IMR-90 (cell line): ENCODE measurements at regions not wholly inside any gene's neighbourhood (a gene's known extent, or its start where the extent isn't known, plus 50 kb on each side); places are given as distances from the start of the nearest gene placed in this dataset.

ENCODE experiments used
- ATAC-seq: fragments of 200-7000 bp; cut with Tn5 transposase; 2 replicates; pipeline ENCODE4 v1.9.1; 2020; ENCODE audit warnings: low read depth, mild to moderate bottlenecking, moderate library complexity
- BruUV-seq: library from RNA; stranded (reverse); fragments of 400-500 nt; replicated peaks from 2 replicates; lab custom pipeline; 2021; lab: Mats Ljungman, UMichigan
- CTCF ChIA-PET: fragments of 300-600 bp; formaldehyde crosslinking; extraction: SDS; loops from one replicate; lab custom pipeline; 2021; ENCODE audit warnings: antibody characterized with exemption; lab: Yijun Ruan, JAX
- POLR2A ChIA-PET: fragments of 300-600 bp; sonication (Branson Sonifier 250); formaldehyde crosslinking; loops from one replicate; lab custom pipeline; 2022; ENCODE audit warnings: antibody characterized with exemption; ENCODE audit not compliant: unreplicated experiment; lab: Charles Lee
- DNase-seq: peaks from one replicate; pipeline ENCODE4 v3.0.0; 2013
- H2AFZ ChIP-seq: replicated peaks from 2 replicates; pipeline ENCODE3; 2013; ENCODE audit warnings: low read length, mild to moderate bottlenecking; ENCODE audit not compliant: poor library complexity
- H2AK5ac ChIP-seq: 2 replicates; pipeline ENCODE4 v1.6.1; 2013; ENCODE audit warnings: low read depth, low read length, inconsistent platforms
- H2AK9ac ChIP-seq: replicated peaks from 2 replicates; pipeline ENCODE3; 2013; ENCODE audit warnings: mild to moderate bottlenecking, low read depth, low read length, moderate library complexity; ENCODE audit not compliant: poor library complexity
- H2BK120ac ChIP-seq: 2 replicates; pipeline ENCODE4 v1.6.1; 2013; ENCODE audit warnings: low read depth, low read length, inconsistent platforms
- H2BK15ac ChIP-seq: 3 replicates; pipeline ENCODE4 v1.6.1; 2013; ENCODE audit warnings: low read depth, low read length, inconsistent platforms
- H2BK20ac ChIP-seq: 2 replicates; pipeline ENCODE4 v1.6.1; 2013; ENCODE audit warnings: low read depth, mild to moderate bottlenecking, inconsistent platforms, low read length, moderate library complexity
- H2BK5ac ChIP-seq: 2 replicates; pipeline ENCODE4 v1.6.1; 2013; ENCODE audit warnings: mild to moderate bottlenecking, low read depth, low read length, inconsistent platforms; ENCODE audit not compliant: poor library complexity, severe bottlenecking
- H3K14ac ChIP-seq: replicated peaks from 2 replicates; pipeline ENCODE4 v1.6.1; 2013; ENCODE audit warnings: low read depth, low read length, inconsistent platforms
- H3K18ac ChIP-seq: 2 replicates; pipeline ENCODE4 v1.6.1; 2013; ENCODE audit warnings: low read depth, low read length, control low read depth
- H3K23ac ChIP-seq: 2 replicates; pipeline ENCODE4 v1.6.1; 2013; ENCODE audit warnings: low read depth, low read length, inconsistent platforms
- H3K27ac ChIP-seq: 2 replicates; pipeline ENCODE4 v1.5.1; 2013; ENCODE audit warnings: mild to moderate bottlenecking, control low read depth, low read length; ENCODE audit not compliant: insufficient read depth
- H3K27me3 ChIP-seq: 2 replicates; pipeline ENCODE4 v1.6.1; 2013; ENCODE audit warnings: low read length; ENCODE audit not compliant: control insufficient read depth, insufficient read depth
- H3K36me3 ChIP-seq: 2 replicates; pipeline ENCODE4 v1.6.1; 2013; ENCODE audit warnings: low read length, mixed read lengths; ENCODE audit not compliant: control insufficient read depth, insufficient read depth
- H3K4ac ChIP-seq: 2 replicates; pipeline ENCODE4 v1.6.1; 2013; ENCODE audit warnings: low read depth, low read length, inconsistent platforms
- H3K4me1 ChIP-seq: 2 replicates; pipeline ENCODE4 v1.6.1; 2013; ENCODE audit warnings: low read length, mixed read lengths; ENCODE audit not compliant: control insufficient read depth, insufficient read depth
- H3K4me2 ChIP-seq: 2 replicates; pipeline ENCODE4 v1.6.1; 2013; ENCODE audit warnings: low read depth, mild to moderate bottlenecking, control low read depth, low read length, moderate library complexity
- H3K4me3 ChIP-seq: 2 replicates; pipeline ENCODE4 v1.5.1; 2013; ENCODE audit warnings: low read depth, mild to moderate bottlenecking, control low read depth, low read length, moderate library complexity; ENCODE audit not compliant: insufficient read depth
- H3K56ac ChIP-seq: 2 replicates; pipeline ENCODE4 v1.6.1; 2013; ENCODE audit warnings: low read length, inconsistent platforms; ENCODE audit not compliant: insufficient read depth; ENCODE audit errors: extremely low read depth
- H3K79me1 ChIP-seq, 2 experiments: 2 replicates each; pipeline ENCODE4 v1.6.1; 2013; ENCODE audit warnings: low read length in 2 of 2, inconsistent platforms in 1 of 2, low read depth in 1 of 2
- H3K9ac ChIP-seq: 2 replicates; pipeline ENCODE4 v1.6.1; 2013; ENCODE audit warnings: low read depth, low read length, control low read depth
- H3K9me1 ChIP-seq: 2 replicates; pipeline ENCODE4 v1.6.1; 2013; ENCODE audit warnings: low read length, inconsistent platforms; ENCODE audit not compliant: insufficient read depth
- H3K9me3 ChIP-seq: 2 replicates; pipeline ENCODE4 v1.6.1; 2013; ENCODE audit warnings: low read length; ENCODE audit not compliant: control insufficient read depth, insufficient read depth
- H4K20me1 ChIP-seq: 2 replicates; pipeline ENCODE4 v1.6.1; 2013; ENCODE audit warnings: low read length, inconsistent platforms; ENCODE audit not compliant: insufficient read depth
- H4K5ac ChIP-seq: 2 replicates; pipeline ENCODE4 v1.6.1; 2013; ENCODE audit warnings: mild to moderate bottlenecking, low read depth, low read length, control low read depth
- H4K8ac ChIP-seq, 2 experiments: 2 replicates each; pipeline ENCODE4 v1.6.1; 2013; ENCODE audit warnings: low read depth in 2 of 2, low read length in 2 of 2, control low read depth in 1 of 2, inconsistent platforms in 1 of 2
- H4K91ac ChIP-seq: 2 replicates; pipeline ENCODE4 v1.6.1; 2013; ENCODE audit warnings: low read depth, low read length, inconsistent platforms; ENCODE audit not compliant: insufficient read depth
- BHLHE40 ChIP-seq: fragments of 150-350 bp; IDR thresholded peaks from 2 replicates; pipeline ENCODE4 v1.6.1; 2016; ENCODE audit warnings: mild to moderate bottlenecking, low read depth, low read length
- CEBPB ChIP-seq: IDR thresholded peaks from 2 replicates; pipeline ENCODE4 v1.6.1; 2012; ENCODE audit warnings: low read depth, low read length, improper control_type of control experiment
- CHD1 ChIP-seq: IDR thresholded peaks from 2 replicates; pipeline ENCODE4 v1.6.1; 2012; ENCODE audit warnings: low read depth, low read length, improper control_type of control experiment
- FOS ChIP-seq: fragments of 150-350 bp; IDR thresholded peaks from 2 replicates; pipeline ENCODE4 v1.6.1; 2016; ENCODE audit warnings: low read depth, low read length
- MAFK ChIP-seq: IDR thresholded peaks from 2 replicates; pipeline ENCODE4 v1.6.1; 2012; ENCODE audit warnings: low read depth, low read length, improper control_type of control experiment
- MAZ ChIP-seq: IDR thresholded peaks from 2 replicates; pipeline ENCODE4 v1.6.1; 2012; ENCODE audit warnings: low read depth, mild to moderate bottlenecking, low read length, improper control_type of control experiment, moderate library complexity, borderline replicate concordance
- MXI1 ChIP-seq: IDR thresholded peaks from 2 replicates; pipeline ENCODE4 v1.6.1; 2012; ENCODE audit warnings: low read depth, mild to moderate bottlenecking, low read length, moderate library complexity, borderline replicate concordance
- NFE2L2 ChIP-seq: fragments of 150-350 bp; IDR thresholded peaks from 2 replicates; pipeline ENCODE4 v1.6.1; 2016; ENCODE audit warnings: low read depth, mild to moderate bottlenecking, low read length
- RAD21 ChIP-seq: IDR thresholded peaks from 2 replicates; pipeline ENCODE4 v1.6.1; 2012; ENCODE audit warnings: low read length, improper control_type of control experiment
- RCOR1 ChIP-seq: IDR thresholded peaks from 2 replicates; pipeline ENCODE4 v1.6.1; 2012; ENCODE audit warnings: mild to moderate bottlenecking, low read length, improper control_type of control experiment; ENCODE audit not compliant: insufficient replicate concordance
- RFX5 ChIP-seq: IDR thresholded peaks from 2 replicates; pipeline ENCODE4 v1.8.0; 2012; ENCODE audit warnings: low read depth, mild to moderate bottlenecking, low read length, moderate library complexity
- SMC3 ChIP-seq: fragments of 150-350 bp; IDR thresholded peaks from 2 replicates; pipeline ENCODE4 v1.6.1; 2016; ENCODE audit warnings: low read depth, mild to moderate bottlenecking, antibody characterized with exemption, low read length, moderate library complexity
- WGBS, 2 experiments: methylation state at CpG; one replicate each; pipeline versions ENCODE4 v1.1.5 to v1.1.7; 2013; ENCODE audit warnings: missing lambda C conversion rate in 2 of 2; ENCODE audit not compliant: insufficient read length in 1 of 2; ENCODE audit errors: extremely low coverage in 2 of 2; 5-methylcytosine and 5-hydroxymethylcytosine counted together
- dilution Hi-C: fragments of 300-500 bp; cut with HindIII; formaldehyde crosslinking; loops from one replicate; pipeline ENCODE4 v1.14.3; 2018; ENCODE audit warnings: low sequenced_read_pairs; ENCODE audit not compliant: unreplicated experiment
- in situ Hi-C: fragments of 300-500 bp; cut with MboI; formaldehyde crosslinking; loops from 3 replicates; pipeline ENCODE4 v1.14.3; 2019; ENCODE audit warnings: low sequenced_read_pairs, inconsistent platforms, mixed read lengths
- intact Hi-C: fragments of 100-400 bp; cut with micrococcal nuclease; formaldehyde crosslinking; loops from 2 replicates; pipeline ENCODE4 v1.10.0; 2022
- TF ChIP-seq, protein P1 (sequence below): conservative IDR thresholded peaks from 2 replicates; pipeline ENCODE4 v1.5.1; 2012; ENCODE audit warnings: mild to moderate bottlenecking, low read depth, low read length, improper control_type of control experiment
- TF ChIP-seq, protein P2 (sequence below): fragments of 150-350 bp; IDR thresholded peaks from 2 replicates; pipeline ENCODE4 v1.6.1; 2017; ENCODE audit warnings: mild to moderate bottlenecking, antibody characterized with exemption, low read length, low read depth
- TF ChIP-seq, protein P3 (sequence below): fragments of 150-350 bp; IDR thresholded peaks from 2 replicates; pipeline ENCODE4 v1.6.1; 2016; ENCODE audit warnings: low read depth, mild to moderate bottlenecking, low read length, moderate library complexity, borderline replicate concordance

DNA sequence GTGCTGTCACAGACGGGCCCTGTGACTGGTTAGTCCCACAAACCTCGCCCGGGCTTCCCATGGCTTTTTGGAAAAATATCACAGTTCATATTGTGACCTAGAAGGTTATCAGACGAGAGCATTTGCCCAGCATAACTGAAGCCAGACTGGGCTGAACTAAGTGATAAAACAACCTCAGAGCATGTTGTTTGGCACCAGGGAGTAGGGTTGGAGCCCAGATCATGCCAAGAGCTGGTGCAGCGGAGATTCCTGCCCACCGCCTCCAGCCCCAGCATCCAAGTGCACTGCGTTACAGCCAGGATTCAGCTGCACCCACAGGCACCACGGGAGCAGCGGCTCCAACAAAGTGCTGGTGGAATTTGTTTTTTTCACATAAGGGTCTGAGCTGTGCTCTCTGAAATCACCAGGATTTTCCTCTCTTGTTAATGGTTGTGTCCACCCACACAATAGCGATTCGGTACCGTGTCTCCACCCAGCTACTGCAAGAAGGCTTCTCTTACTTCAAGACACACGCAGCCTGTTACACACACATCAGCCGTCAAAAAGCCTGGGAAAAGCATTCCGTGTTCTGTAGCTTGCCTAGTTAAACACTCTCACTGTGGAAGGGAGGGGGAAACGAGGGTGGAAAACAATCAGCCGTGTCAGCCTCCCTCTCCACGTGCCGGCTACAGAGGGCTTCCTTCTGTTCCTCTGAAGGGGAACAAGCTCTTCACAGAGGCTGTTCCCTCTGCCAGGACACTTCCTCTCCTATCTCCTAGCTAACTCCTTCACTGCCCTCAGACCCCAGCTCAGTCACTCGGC, 273.8 kb downstream of the C16orf95 start:
- H3K79me1 ChIP-seq, result no peaks in the 10 kb centered on the region
- BruUV-seq, result no TSS peak
- H4K8ac ChIP-seq, result no peak overlapping the region
- CTCF ChIA-PET, result interaction anchor here (1.0 kb wide), 1 partner anchor 463 kb away, joined by 3 read pairs; no protein-coding TSS in a partner anchor
- intact Hi-C loops, result no loop called here
- no peak overlapping the region for H3K56ac ChIP-seq
- H3K9ac ChIP-seq, result no peak overlapping the region
- POLR2A ChIA-PET, result no interaction called here
- H3K23ac ChIP-seq, result no peak overlapping the region
- peak overlapping the region; percentile 57 for H2AFZ ChIP-seq
- H2BK20ac ChIP-seq, result no peak overlapping the region
- no peak overlapping the region for H2AK9ac ChIP-seq
- dilution Hi-C loops, result no loop called here
- DNase-seq, result peak; percentile 64
- peaks cover 6% of the 10 kb centered on the region for H3K4me1 ChIP-seq
- no peak overlapping the region for H4K91ac ChIP-seq
- no peak overlapping the region for H2BK15ac ChIP-seq
- peaks cover 44% of the 10 kb centered on the region for H3K27me3 ChIP-seq
- H3K9me3 ChIP-seq, result no peaks in the 10 kb centered on the region
- H3K36me3 ChIP-seq, result no peaks in the 10 kb centered on the region
- no peak overlapping the region for H4K5ac ChIP-seq
- ATAC-seq, result peak; percentile 19; the same call in 1 of the 2 replicates
- in situ Hi-C loops, result no loop called here
- no peak overlapping the region for H3K4me3 ChIP-seq
- H3K14ac ChIP-seq, result no peak overlapping the region
- no peak overlapping the region for H3K4ac ChIP-seq
- peaks cover 3% of the 10 kb centered on the region; the same call in 1 of the 2 replicates for H4K20me1 ChIP-seq
- H2BK5ac ChIP-seq, result no peak overlapping the region
- H2BK120ac ChIP-seq, result no peak overlapping the region
- H3K18ac ChIP-seq, result no peak overlapping the region
- WGBS, 2 experiments, result 48% methylated on average over 4 of the region's 20 CpGs; no CpG with 5 or more reads in 1 of the 2 experiments
- H2AK5ac ChIP-seq, result no peak overlapping the region
- H3K27ac ChIP-seq, result no peak overlapping the region
- no peak overlapping the region; the same call in 1 of the 2 replicates for H3K4me2 ChIP-seq
- no peaks in the 10 kb centered on the region for H3K9me1 ChIP-seq
- TF ChIP-seq MAZ (no peak), RFX5 (no peak), BHLHE40 (no peak), CHD1 (no peak), MXI1 (no peak), NFE2L2 (no peak), SMC3 (no peak), FOS (no peak), MAFK (no peak), RCOR1 (no peak), CEBPB (no peak), RAD21 (no peak)
- TF ChIP-seq, protein P1, sequence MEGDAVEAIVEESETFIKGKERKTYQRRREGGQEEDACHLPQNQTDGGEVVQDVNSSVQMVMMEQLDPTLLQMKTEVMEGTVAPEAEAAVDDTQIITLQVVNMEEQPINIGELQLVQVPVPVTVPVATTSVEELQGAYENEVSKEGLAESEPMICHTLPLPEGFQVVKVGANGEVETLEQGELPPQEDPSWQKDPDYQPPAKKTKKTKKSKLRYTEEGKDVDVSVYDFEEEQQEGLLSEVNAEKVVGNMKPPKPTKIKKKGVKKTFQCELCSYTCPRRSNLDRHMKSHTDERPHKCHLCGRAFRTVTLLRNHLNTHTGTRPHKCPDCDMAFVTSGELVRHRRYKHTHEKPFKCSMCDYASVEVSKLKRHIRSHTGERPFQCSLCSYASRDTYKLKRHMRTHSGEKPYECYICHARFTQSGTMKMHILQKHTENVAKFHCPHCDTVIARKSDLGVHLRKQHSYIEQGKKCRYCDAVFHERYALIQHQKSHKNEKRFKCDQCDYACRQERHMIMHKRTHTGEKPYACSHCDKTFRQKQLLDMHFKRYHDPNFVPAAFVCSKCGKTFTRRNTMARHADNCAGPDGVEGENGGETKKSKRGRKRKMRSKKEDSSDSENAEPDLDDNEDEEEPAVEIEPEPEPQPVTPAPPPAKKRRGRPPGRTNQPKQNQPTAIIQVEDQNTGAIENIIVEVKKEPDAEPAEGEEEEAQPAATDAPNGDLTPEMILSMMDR, result no peak
- TF ChIP-seq, protein P2, sequence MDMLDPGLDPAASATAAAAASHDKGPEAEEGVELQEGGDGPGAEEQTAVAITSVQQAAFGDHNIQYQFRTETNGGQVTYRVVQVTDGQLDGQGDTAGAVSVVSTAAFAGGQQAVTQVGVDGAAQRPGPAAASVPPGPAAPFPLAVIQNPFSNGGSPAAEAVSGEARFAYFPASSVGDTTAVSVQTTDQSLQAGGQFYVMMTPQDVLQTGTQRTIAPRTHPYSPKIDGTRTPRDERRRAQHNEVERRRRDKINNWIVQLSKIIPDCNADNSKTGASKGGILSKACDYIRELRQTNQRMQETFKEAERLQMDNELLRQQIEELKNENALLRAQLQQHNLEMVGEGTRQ, result no peak
- TF ChIP-seq, protein P3, sequence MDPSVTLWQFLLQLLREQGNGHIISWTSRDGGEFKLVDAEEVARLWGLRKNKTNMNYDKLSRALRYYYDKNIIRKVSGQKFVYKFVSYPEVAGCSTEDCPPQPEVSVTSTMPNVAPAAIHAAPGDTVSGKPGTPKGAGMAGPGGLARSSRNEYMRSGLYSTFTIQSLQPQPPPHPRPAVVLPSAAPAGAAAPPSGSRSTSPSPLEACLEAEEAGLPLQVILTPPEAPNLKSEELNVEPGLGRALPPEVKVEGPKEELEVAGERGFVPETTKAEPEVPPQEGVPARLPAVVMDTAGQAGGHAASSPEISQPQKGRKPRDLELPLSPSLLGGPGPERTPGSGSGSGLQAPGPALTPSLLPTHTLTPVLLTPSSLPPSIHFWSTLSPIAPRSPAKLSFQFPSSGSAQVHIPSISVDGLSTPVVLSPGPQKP, result no peak
